HG03064 (cell line): ENCODE measurements at regions not wholly inside any gene's neighbourhood (a gene's known extent, or its start where the extent isn't known, plus 50 kb on each side); places are given as distances from the start of the nearest gene placed in this dataset.

ENCODE experiments used
- ATAC-seq: cut with Tn5 transposase; IDR thresholded peaks from one replicate; pipeline ENCODE4 v1.9.1; 2021; ENCODE audit warnings: low read depth; ENCODE audit not compliant: unreplicated experiment

- no peak for ATAC-seq
Observed at GRCh38 chr22:22084089-22084711, 101.6 kb upstream of the TOP3B start.

- no peak for ATAC-seq
Observed at GRCh38 chr22:22082960-22083359, 100.4 kb upstream of the TOP3B start.

GRCh38 chr22:22082229-22082835 lies 99.7 kb upstream of the TOP3B start:
- ATAC-seq = no peak

GRCh38 chr22:22080270-22080669 lies 97.7 kb upstream of the TOP3B start:
- no peak for ATAC-seq

GRCh38 chr22:22079404-22080148 lies 97.0 kb upstream of the TOP3B start:
- ATAC-seq = no peak

- no peak for ATAC-seq
Observed at GRCh38 chr22:22078329-22078728, 95.7 kb upstream of the TOP3B start.

GRCh38 chr22:22076932-22077703 lies 94.5 kb upstream of the TOP3B start:
- no peak for ATAC-seq

- ATAC-seq = no peak
Observed at GRCh38 chr22:22076361-22076760, 93.8 kb upstream of the TOP3B start.

GRCh38 chr22:22075382-22076163 lies 93.0 kb upstream of the TOP3B start:
- no peak for ATAC-seq

GRCh38 chr22:22074634-22075381 lies 92.2 kb upstream of the TOP3B start:
- ATAC-seq = no peak

GRCh38 chr22:22073769-22074561 lies 91.4 kb upstream of the TOP3B start:
- no peak for ATAC-seq

GRCh38 chr22:22072169-22072836 lies 89.7 kb upstream of the TOP3B start:
- ATAC-seq = no peak

GRCh38 chr22:22071455-22071854 lies 88.9 kb upstream of the TOP3B start:
- no peak for ATAC-seq

GRCh38 chr22:22070371-22070824 lies 87.8 kb upstream of the TOP3B start:
- ATAC-seq = no peak

- no peak for ATAC-seq
Observed at GRCh38 chr22:22069450-22070370, 87.1 kb upstream of the TOP3B start.

- ATAC-seq = no peak
Observed at GRCh38 chr22:22068657-22069056, 86.1 kb upstream of the TOP3B start.

- no peak for ATAC-seq
Observed at GRCh38 chr22:22068025-22068424, 85.4 kb upstream of the TOP3B start.
